ENCODE measurements at regions not wholly inside any gene's neighbourhood (a gene's known extent, or its start where the extent isn't known, plus 50 kb on each side); places are given as distances from the start of the nearest gene placed in this dataset.

GRCh38 chr11:92919048-92919447 lies 50.4 kb upstream of the MTNR1B start:
- Histone ChIP-seq H3K9ac (ENCODE audit: low read depth in 1 of 2, low read length in 2 of 2) (no peak overlapping the region), H3K27ac (ENCODE audit: low read depth in 1 of 2, low read length in 2 of 2) (no peak overlapping the region), H3K4me3 (ENCODE audit: low read depth in 1 of 3, low read length in 3 of 3) (no peak overlapping the region), H3K27me3 (ENCODE audit: control insufficient read depth in 4 of 4, insufficient read depth in 4 of 4, low read length in 3 of 4) (no peaks in the 10 kb centered on the region), H3K9me3 (ENCODE audit: control insufficient read depth in 4 of 4, low read length in 3 of 4) (no peaks in the 10 kb centered on the region), H3K4me1 (ENCODE audit: control insufficient read depth in 4 of 4, insufficient read depth in 4 of 4, low read length in 3 of 4) (no peaks in the 10 kb centered on the region), H3K36me3 (ENCODE audit: control insufficient read depth in 4 of 4, insufficient read depth in 3 of 4, low read depth in 1 of 4, low read length in 3 of 4) (no peaks in the 10 kb centered on the region)
- TF ChIP-seq ZBTB33 (IDR thresholded peaks at IDR 0.05) (no peak), YY1 (IDR thresholded peaks at IDR 0.05) (no peak), ATF3 (IDR thresholded peaks at IDR 0.05) (no peak), MAX (IDR thresholded peaks at IDR 0.05) (no peak), RXRA (IDR thresholded peaks at IDR 0.05) (no peak), FOXA1 (IDR thresholded peaks at IDR 0.05) (no peak), HNF4A (conservative IDR thresholded peaks at IDR 0.05) (no peak), EGR1 (IDR thresholded peaks at IDR 0.05; ENCODE audit: low read depth in 2 of 2) (no peak), GABPA (IDR thresholded peaks at IDR 0.05 in 1 of 2, conservative IDR thresholded peaks at IDR 0.05 in 1 of 2) (no peak), SP1 (IDR thresholded peaks at IDR 0.05) (no peak), TAF1 (conservative IDR thresholded peaks at IDR 0.05) (no peak), FOXA2 (IDR thresholded peaks at IDR 0.05) (no peak), JUND (IDR thresholded peaks at IDR 0.05) (no peak), RAD21 (IDR thresholded peaks at IDR 0.05) (no peak)
- TF ChIP-seq, protein P1, sequence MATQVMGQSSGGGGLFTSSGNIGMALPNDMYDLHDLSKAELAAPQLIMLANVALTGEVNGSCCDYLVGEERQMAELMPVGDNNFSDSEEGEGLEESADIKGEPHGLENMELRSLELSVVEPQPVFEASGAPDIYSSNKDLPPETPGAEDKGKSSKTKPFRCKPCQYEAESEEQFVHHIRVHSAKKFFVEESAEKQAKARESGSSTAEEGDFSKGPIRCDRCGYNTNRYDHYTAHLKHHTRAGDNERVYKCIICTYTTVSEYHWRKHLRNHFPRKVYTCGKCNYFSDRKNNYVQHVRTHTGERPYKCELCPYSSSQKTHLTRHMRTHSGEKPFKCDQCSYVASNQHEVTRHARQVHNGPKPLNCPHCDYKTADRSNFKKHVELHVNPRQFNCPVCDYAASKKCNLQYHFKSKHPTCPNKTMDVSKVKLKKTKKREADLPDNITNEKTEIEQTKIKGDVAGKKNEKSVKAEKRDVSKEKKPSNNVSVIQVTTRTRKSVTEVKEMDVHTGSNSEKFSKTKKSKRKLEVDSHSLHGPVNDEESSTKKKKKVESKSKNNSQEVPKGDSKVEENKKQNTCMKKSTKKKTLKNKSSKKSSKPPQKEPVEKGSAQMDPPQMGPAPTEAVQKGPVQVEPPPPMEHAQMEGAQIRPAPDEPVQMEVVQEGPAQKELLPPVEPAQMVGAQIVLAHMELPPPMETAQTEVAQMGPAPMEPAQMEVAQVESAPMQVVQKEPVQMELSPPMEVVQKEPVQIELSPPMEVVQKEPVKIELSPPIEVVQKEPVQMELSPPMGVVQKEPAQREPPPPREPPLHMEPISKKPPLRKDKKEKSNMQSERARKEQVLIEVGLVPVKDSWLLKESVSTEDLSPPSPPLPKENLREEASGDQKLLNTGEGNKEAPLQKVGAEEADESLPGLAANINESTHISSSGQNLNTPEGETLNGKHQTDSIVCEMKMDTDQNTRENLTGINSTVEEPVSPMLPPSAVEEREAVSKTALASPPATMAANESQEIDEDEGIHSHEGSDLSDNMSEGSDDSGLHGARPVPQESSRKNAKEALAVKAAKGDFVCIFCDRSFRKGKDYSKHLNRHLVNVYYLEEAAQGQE (IDR thresholded peaks at IDR 0.05): no peak
- TF ChIP-seq, protein P2, sequence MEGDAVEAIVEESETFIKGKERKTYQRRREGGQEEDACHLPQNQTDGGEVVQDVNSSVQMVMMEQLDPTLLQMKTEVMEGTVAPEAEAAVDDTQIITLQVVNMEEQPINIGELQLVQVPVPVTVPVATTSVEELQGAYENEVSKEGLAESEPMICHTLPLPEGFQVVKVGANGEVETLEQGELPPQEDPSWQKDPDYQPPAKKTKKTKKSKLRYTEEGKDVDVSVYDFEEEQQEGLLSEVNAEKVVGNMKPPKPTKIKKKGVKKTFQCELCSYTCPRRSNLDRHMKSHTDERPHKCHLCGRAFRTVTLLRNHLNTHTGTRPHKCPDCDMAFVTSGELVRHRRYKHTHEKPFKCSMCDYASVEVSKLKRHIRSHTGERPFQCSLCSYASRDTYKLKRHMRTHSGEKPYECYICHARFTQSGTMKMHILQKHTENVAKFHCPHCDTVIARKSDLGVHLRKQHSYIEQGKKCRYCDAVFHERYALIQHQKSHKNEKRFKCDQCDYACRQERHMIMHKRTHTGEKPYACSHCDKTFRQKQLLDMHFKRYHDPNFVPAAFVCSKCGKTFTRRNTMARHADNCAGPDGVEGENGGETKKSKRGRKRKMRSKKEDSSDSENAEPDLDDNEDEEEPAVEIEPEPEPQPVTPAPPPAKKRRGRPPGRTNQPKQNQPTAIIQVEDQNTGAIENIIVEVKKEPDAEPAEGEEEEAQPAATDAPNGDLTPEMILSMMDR (IDR thresholded peaks at IDR 0.05; ENCODE audit: low read depth, low read length, missing input control): no peak
- no peak for DNase-seq (ENCODE audit: low spot score)

Data from liver (tissue), 7 donors.